DMS 273 (cell line): ENCODE measurements at regions not wholly inside any gene's neighbourhood (a gene's known extent, or its start where the extent isn't known, plus 50 kb on each side); places are given as distances from the start of the nearest gene placed in this dataset.
"Not testable (repeated sequence)": the region's sequence is repeated elsewhere in the genome, so short reads cannot be mapped to it uniquely, and the experiment has no call there.

ENCODE experiments used
- DNase-seq: peaks from one replicate; lab custom pipeline; 2025; ENCODE audit not compliant: unreplicated experiment; lab: John Stamatoyannopoulos, UW

DNA sequence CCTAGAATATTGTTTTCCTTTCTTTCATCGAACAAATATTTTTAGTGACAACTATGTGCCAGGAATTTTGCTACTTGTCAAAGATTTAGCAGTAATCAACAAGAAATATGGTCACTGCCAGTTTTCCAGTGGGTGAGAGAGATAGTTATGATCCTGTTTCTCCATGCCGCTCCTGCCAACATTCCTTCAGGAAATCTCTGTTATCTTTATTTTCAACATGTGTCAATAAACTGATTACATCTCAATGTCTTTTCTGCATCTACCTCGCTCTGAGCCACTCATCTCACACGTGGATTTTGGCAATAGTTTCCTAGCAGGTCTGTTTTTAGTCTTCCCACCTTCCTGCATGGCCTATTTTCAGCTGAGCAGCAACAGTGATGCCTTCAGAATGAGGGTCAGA is 650.0 kb upstream of the STXBP6 start:
- no peak for DNase-seq

DNA sequence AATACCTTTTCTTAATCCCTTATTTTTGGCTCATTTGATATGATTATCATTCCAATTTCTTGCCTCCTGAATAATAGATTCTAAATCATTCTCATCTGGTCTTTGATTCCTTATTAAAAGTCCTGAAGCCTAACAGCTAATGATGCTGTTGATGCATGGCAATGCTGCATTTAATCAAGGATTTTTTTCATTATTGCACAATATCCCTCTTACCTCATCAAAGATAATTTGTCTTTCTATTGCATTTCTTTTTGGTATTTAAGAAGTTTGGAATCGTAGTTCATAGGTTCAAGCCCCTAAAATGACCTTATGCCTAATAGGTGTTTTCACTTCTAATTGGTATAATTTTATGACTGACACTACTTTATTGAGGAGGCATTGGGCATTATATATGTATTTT is 648.2 kb upstream of the STXBP6 start:
- no peak for DNase-seq

DNA sequence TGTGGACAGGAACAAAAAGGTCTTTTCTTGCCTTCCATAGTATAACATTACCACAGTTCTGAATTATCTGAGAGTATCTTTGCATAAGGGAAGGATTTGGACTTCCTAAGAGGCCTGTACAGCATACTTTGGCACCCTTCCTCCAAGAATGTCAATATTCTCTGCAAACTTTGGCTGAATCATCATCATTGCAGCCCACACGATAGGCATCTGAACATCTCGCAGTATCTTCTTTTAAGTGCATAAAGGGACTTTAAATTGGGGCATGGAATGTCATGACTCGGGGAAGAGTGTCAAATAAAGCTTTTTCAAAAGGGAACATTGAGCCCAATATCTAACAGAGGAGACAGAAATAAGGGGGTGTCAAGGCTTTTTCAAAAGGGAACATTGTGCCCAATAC is 646.2 kb upstream of the STXBP6 start:
- no peak for DNase-seq

DNA sequence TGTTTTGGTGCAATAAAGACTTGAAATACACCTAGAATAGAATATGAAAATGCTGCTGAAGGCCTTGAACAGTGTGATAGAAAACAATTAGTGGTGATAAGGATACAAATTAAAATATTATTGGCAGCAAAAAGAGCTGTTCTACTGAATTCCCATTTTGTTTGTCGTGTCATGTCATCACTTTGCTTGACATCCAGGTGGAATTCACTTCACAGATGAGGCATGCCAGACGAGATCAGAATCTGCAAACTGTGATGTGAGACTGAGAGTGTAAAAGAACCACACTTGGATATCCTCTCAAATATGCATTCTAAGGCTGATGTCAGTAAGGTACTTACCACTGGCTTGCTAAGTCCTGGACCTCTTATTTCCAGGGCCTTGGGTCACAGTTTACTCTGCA is 635.1 kb upstream of the STXBP6 start:
- DNase-seq: no peak

DNA sequence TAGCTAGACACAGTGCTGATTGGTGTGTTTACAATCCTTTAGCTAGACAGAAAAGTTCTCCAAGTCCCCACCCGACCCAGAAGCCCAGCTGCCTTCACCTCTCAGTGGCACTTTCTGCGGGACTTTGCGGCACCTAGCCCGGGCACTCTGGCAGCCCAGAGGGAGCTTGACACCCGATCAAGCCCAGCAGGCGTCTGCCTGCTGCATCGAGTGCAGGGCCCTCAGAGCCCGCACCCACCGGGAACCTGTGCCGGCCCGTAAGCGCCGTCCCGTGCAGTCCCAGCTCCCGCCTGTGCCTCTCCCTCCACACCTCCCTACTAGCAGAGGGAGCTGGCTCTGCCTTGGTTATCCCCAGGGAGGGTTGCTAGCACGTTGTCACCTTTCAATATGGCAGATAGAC is 631.0 kb upstream of the STXBP6 start:
- no peak for DNase-seq

DNA sequence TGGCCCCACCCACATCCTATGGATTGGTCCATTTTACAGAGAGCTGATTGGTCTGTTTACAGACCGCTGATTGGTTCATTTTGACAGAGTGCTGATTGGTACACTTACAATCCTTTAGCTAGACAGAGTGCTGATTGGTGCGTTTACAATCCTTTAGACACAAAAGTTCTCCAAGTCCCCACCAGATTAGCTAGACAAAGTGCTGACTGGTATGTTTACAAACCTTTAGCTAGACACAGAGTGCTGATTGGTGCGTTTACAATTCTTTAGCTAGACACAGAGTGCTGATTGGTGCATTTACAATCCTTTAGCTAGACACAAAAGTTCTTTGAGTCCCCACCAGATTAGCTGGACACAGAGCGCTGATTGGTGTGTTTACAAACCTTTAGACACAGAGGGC is 630.6 kb upstream of the STXBP6 start:
- not testable (repeated sequence) for DNase-seq

DNA sequence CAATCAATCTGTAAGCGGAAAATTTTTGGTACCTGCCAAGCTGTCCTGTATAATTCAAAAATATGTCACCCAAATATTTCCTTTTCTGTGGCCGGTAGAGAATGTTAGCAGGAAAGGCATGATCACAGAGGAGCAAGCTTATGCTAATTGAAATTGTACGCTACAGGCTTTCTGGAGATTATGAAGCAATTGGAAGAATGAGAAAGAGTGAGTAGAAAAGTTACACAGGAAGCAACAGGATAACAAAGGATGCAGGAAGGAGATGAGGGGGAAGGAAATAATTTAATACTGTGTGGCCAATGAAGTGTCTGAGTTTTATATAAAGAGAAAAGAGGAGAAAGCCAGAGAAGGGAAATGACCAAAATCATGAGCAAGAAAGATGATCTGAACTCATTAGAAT is 627.2 kb upstream of the STXBP6 start:
- no peak for DNase-seq

DNA sequence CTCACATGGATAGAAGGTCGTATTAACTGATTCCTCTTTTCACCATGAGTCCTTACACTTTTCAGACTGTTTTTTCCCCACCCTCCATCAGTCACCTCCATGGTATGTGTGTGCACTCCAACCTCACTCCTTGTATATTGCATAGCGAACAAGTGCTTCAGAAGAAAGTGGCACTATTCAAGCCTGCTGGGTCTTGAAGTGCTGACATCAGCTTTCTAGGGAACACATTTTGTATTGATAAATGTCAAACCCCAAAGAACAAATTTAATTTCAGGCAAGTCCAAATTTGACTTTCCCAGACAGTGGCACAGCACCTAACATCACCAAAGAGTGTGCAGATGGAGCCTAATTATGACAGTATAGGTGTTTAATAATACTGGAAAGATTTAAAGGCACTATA is 617.4 kb upstream of the STXBP6 start:
- no peak for DNase-seq

DNA sequence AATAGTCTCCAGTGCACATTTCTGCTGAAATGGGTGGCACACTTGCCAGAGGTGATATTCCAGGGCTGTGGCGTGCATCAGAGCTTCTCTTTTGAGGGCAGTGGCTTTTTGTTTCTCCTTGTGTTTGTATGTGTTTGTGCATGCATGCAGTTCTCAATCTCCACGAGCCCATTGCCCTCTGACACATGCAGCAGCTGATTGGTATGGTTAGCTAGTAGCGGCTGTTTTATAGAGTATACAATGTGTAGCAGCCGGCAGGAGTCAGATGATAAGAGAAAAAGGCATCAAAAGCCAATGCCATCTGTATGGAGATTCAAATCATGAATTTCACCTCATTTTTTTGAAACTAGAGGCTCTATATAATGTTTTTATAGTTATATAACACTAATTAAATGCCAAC is 616.9 kb upstream of the STXBP6 start:
- no peak for DNase-seq

DNA sequence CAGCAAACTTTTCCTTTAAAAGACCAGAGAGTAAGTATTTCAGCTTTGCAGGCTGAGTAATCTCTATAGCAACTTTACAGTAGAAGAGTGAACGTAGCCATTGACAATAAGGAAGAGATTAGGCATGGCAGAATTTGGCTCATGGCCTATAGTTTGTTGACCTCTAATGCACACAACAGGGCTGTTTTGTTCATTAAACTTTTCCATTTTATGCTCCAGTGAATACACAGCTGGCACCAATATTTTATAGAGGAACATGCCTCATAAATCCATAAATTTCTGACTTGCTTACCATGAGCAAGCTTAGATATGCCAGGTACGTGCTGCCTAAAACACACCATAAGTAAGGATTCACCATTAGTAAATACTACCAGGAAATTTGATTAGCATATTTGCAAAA is 609.0 kb upstream of the STXBP6 start:
- no peak for DNase-seq

DNA sequence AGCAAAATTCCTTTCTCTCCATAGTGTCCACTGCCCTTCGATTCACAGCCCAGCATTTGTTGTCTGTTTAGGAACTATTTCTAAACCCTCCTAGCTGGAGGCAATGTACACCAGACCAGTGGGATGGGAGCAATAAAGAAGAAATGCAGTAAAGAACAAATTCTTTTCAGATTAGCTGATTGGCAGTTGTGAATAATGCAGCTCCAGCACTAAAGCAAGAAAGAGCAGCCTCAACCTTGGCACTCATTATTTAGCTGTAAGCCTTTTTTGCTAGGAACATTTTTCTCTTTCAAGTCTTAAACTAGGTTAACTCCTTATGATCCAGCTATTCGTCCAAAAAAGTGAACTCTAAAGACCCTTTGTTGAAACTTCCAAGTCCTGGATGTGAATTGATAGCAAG is 580.5 kb upstream of the STXBP6 start:
- DNase-seq: no peak

DNA sequence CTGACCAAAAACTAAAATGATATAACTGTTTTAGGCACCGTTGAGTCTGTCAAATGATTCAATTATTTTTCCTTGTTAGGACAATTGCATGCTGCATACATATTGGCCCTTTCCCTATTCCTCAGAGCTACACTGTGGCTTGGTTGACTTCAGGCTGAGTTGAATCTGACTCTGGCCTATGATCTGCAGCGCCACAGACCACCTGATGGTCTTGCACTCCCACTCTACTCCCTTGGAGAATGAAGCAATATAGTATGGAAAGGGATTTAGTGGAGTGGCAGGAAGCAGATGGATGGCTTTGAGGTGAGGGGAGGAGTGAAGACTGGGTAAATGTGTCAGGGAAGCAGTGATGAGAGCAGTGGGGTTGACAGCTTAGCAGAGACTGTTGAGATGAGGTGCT is 579.0 kb upstream of the STXBP6 start:
- DNase-seq: no peak

DNA sequence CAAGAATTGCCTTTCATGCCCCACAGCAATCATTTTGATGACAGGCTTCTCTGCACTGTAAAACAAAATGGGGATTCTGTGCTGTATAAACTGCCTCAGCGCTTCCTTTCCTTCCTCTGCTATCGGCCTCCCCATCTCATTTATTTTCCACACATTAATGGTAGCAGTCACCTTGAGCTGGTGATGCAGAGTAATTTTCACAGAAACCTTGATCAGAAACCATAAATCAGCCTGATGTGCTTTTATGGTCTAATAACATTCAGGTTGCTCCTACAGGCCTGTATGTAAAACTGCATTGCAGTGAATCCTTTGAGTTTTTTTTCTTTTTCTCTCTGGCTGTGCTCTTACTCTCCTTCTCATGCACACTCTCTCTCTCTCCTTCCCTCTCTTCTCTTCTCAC is 578.4 kb upstream of the STXBP6 start:
- no peak for DNase-seq

DNA sequence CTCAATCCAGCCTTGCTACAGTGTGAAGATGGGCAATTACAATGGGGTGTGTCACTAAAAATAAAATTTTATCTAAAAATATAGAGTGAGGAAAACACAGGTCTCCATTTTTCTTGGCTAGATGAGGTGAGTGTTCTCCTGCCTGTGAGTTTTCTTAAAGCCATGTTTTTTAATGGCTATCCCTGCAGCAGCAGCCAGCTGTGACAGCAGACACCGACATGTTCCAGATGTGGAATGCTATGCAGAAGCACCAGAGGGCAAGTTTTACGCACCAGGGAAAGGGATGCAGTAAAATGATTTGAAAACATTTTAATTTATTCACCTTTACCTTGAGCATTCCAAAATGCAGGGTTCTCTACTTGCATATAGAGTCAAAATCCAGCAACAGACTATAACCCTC is 577.0 kb upstream of the STXBP6 start:
- DNase-seq: no peak

DNA sequence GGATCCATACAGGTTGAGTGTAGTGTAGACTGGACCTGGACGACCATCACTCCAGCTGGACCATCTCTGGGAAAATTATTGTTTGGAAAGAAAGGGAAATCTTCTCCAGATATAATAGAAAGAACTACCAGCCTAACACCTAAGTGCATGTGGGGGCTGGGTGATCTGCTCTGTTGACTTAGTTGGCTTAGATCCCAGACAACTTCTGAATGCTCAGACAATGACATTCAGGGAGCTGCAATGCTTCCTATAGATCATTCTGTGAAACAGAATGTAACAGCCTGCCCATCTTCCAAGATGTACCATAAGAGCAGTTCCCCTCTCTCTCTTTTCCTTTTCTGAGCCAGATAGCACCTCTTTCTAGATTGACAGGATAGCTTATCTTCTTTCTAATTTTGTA is 572.8 kb upstream of the STXBP6 start:
- DNase-seq: no peak

DNA sequence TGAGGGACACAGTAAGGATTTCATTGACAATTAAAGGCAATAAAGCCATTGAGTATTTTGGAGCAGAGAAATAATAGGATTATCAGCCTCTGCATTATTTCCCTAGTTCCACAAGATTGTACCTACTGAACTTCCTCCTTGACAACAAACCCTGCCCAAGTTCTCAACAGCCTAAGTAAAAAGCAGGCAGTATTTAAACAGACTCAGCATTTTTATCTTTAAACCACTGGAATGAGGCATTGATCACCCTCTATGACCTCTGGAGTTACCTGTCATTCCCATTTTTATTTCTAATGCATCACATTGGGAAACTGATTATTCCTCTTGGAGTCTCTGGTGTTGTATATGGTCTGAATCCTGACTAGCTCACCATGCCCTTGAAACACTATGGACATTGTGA is 570.6 kb upstream of the STXBP6 start:
- no peak for DNase-seq

DNA sequence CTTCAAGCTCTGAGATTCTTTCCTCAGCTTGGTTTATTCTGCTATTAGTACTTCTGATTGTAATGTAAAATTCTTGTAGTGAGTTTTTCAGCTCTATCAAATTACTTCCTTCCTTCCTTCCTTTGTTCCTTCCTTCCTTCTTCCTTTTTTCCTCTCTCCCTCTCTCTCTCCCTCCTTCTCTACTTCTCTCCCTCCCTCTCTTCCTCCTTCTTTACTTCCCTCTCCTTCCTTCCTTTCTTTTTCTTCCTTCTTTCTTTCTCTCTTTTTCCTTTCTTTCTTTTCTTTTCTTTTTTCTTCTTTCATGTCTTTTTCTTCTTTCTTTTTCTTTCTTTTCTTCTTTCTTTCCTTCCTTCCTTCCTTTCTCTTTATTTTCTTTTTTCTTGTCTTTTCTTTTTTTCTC is 565.2 kb upstream of the STXBP6 start:
- DNase-seq: no peak

DNA sequence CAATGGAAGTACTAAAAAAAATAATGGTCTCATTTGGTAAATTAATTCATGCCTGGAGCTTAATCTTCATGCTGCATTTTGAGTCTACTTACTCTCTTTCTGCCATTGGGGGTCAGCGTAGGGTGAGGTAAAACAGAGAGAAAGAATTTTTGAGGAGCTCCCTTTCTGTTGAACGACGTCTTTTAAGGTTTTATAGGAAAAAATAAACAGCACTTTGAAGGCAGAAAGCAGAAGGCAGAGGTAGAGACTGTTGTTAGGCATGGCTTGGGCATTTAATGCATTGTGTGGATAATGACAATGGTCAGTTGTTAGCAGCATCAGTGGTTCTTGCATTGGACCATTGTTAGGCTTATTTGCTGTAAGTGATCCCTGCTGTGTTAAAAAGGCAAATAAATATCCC is 557.2 kb upstream of the STXBP6 start:
- no peak for DNase-seq

DNA sequence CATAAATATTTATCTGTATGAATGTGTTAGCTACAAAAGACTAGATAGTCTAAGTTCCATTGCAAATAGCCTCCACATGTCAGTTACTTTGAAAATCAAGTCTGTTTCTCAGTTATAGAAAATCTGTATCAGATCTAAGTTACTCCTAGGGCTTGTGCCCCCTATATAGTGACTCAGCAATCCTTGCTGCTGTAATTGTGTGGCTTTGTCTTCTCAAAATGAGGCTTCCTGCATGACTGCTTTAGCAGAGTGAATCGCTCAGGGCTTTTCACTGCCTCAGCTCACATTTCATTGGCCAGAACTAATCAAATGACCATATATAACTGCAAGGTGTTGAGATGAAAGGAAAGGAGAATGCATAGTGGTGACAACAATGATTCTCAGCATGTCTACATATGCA is 552.2 kb upstream of the STXBP6 start:
- DNase-seq: no peak

DNA sequence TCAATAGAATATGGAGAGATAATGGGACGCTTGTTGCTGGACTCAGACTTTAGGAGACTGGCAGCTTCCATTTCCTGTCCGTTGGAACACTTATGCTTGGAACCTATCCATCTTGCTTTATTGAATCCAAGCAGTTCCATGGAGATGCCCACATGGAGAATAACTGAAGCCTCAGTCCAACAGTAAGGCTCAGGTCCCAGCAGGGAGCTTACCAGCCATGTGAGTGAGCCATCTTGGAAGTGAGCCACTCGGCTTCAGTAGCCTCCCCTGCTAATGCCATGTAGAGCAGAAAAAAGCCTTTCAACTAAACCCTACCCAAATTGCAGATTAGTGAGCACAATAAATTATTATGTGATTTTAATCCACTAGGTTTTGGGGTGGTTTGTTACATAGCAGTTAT is 538.8 kb upstream of the STXBP6 start:
- DNase-seq: no peak

DNA sequence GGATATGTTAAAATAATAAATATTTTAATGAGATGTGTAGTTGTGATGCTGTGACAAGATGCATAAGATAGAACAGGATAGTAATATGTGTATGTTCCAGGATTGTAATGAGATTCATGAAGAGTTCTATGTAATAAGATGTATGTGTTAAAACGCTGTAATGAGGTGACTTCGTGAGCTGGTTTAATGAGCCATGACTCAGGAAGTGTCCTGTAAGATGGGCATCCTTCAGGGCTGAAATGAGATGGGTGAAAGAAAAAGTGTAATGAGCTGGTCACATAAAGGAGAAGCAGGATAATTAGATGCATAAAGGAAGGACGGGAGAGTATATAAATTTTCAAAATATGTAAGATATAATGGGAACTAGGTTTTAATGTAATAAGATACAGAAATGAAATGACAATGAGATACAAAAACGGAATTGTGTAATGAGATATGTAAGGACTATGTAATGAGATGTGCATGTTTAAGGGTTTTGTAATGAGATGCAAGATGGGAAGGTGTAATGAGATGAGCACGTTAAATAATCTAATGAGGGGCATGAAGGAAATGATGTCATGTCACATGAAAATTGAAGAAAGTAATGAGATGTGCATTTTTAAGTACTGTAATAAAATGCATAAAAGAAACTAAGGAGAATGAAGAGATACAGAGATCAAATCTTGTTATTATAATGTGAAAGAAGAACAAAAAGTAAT is 524.8 kb upstream of the STXBP6 start:
- DNase-seq: no peak

DNA sequence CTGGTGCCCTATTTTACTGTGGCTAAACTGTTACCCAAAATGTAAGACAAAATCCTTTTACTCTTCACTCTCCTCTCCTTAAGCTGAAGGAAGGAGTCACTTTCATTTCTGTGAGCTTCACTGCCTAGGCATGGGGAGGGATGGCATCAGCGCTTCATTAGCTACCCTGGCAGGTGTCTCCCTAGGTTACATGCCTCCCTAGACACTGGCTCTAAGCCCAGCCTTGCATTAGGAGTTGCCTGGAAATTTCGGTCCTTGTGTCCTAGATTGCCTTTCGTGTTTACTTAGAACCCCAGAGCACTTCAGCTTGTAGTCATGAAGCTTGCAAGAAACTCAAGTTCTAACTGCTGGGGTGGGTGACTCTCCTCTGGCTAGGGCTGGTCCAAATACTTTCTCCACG is 520.5 kb upstream of the STXBP6 start:
- no peak for DNase-seq

DNA sequence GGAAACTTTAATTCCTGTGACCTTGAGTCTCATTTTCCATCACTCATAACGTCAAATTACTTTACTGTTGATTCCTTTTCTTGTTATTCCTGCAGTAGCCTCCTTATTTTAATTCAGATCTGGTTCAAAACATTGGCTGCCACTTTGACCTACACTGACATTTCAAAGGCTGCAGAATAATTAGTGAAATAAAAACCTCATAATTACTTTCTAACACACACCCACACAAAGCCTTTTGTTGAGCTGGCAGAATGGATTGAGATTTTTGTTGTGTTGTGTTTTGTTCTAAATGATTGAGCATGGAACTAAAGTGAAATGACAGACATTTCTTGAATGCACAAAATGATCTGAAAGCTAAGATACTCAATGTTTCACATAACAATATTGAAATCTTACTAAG is 507.5 kb upstream of the STXBP6 start:
- DNase-seq: no peak

DNA sequence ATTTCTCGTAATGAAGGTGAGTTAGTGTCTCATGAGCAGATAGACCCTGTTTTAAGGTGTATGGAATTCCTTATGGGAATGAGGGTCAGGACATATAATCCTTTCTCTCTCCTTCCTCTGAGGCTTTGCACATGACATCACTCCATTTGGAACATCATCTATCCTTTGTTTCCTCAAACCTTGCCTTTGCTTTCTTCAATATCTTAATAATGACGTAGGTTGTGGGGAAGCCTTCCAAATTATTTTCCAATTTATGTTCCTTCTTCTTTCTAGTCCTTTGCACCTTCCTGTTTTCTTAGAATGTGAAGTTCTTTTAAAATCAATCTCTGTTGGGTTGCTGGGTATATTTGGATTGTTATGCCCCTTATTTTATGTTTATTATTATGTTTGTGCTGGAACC is 502.9 kb upstream of the STXBP6 start:
- DNase-seq: no peak
